Right hindlimb (tissue), 1 donor: ENCODE measurements at regions not wholly inside any gene's neighbourhood (a gene's known extent, or its start where the extent isn't known, plus 50 kb on each side); places are given as distances from the start of the nearest gene placed in this dataset.

Experiments used
- DNase-seq: peaks from one replicate; pipeline ENCODE4 v3.0.0-alpha.2; 2018

GRCh38 chr7:84474436-84474835 lies 279.8 kb upstream of the SEMA3A start:
- DNase-seq, result no peak

GRCh38 chr7:84471576-84471975 lies 277.0 kb upstream of the SEMA3A start:
- DNase-seq, result no peak

- no peak for DNase-seq
Measured at GRCh38 chr7:84469034-84469433, 274.4 kb upstream of the SEMA3A start.

GRCh38 chr7:84462259-84462658 lies 267.7 kb upstream of the SEMA3A start:
- no peak for DNase-seq

- no peak for DNase-seq
Measured at GRCh38 chr7:84461093-84461492, 266.5 kb upstream of the SEMA3A start.

GRCh38 chr7:84455788-84456187 lies 261.2 kb upstream of the SEMA3A start:
- DNase-seq, result no peak

- DNase-seq, result no peak
Measured at GRCh38 chr7:84454174-84454959, 259.8 kb upstream of the SEMA3A start.

GRCh38 chr7:84452618-84453017 lies 258.0 kb upstream of the SEMA3A start:
- DNase-seq, result no peak

- no peak for DNase-seq
Measured at GRCh38 chr7:84450772-84451171, 256.2 kb upstream of the SEMA3A start.

- no peak for DNase-seq
Measured at GRCh38 chr7:84447636-84448293, 253.2 kb upstream of the SEMA3A start.

GRCh38 chr7:84446991-84447480 lies 252.4 kb upstream of the SEMA3A start:
- no peak for DNase-seq

GRCh38 chr7:84425702-84426259 lies 231.2 kb upstream of the SEMA3A start:
- DNase-seq, result no peak

- DNase-seq, result no peak
Measured at GRCh38 chr7:84422790-84423189, 228.2 kb upstream of the SEMA3A start.

GRCh38 chr7:84412161-84412969 lies 217.8 kb upstream of the SEMA3A start:
- DNase-seq, result no peak

GRCh38 chr7:84399661-84400060 lies 205.1 kb upstream of the SEMA3A start:
- peak; percentile 19 for DNase-seq

- no peak for DNase-seq
Measured at GRCh38 chr7:84394219-84394618, 199.6 kb upstream of the SEMA3A start.

GRCh38 chr7:84393786-84394185 lies 199.2 kb upstream of the SEMA3A start:
- DNase-seq, result no peak

GRCh38 chr7:84390845-84391244 lies 196.3 kb upstream of the SEMA3A start:
- DNase-seq, result no peak

GRCh38 chr7:84389242-84389641 lies 194.7 kb upstream of the SEMA3A start:
- no peak for DNase-seq

GRCh38 chr7:84387595-84387994 lies 193.0 kb upstream of the SEMA3A start:
- no peak for DNase-seq

- DNase-seq, result no peak
Measured at GRCh38 chr7:84384417-84384816, 189.8 kb upstream of the SEMA3A start.

GRCh38 chr7:84379446-84379845 lies 184.9 kb upstream of the SEMA3A start:
- DNase-seq, result no peak

- DNase-seq, result no peak
Measured at GRCh38 chr7:84372712-84373111, 178.1 kb upstream of the SEMA3A start.
